ENCODE measurements at regions not wholly inside any gene's neighbourhood (a gene's known extent, or its start where the extent isn't known, plus 50 kb on each side); places are given as distances from the start of the nearest gene placed in this dataset.
"Not testable (repeated sequence)": the region's sequence is repeated elsewhere in the genome, so short reads cannot be mapped to it uniquely, and the experiment has no call there.

- Histone ChIP-seq H3K9me3 (no peaks in the 10 kb centered on the region), H3K27ac (no peak overlapping the region), H3K27me3 (no peaks in the 10 kb centered on the region), H3K4me3 (no peak overlapping the region), H3K36me3 (no peaks in the 10 kb centered on the region), H3K4me1 (no peaks in the 10 kb centered on the region)
- WGBS, 2 donors: 11 to 45% methylated on average over 5 of the region's 5 CpGs
- TF ChIP-seq POLR2AphosphoS5 (IDR thresholded peaks at IDR 0.05) (no peak), POLR2A (IDR thresholded peaks at IDR 0.05) (no peak), EP300 (IDR thresholded peaks at IDR 0.05) (no peak)
- TF ChIP-seq, protein P1, sequence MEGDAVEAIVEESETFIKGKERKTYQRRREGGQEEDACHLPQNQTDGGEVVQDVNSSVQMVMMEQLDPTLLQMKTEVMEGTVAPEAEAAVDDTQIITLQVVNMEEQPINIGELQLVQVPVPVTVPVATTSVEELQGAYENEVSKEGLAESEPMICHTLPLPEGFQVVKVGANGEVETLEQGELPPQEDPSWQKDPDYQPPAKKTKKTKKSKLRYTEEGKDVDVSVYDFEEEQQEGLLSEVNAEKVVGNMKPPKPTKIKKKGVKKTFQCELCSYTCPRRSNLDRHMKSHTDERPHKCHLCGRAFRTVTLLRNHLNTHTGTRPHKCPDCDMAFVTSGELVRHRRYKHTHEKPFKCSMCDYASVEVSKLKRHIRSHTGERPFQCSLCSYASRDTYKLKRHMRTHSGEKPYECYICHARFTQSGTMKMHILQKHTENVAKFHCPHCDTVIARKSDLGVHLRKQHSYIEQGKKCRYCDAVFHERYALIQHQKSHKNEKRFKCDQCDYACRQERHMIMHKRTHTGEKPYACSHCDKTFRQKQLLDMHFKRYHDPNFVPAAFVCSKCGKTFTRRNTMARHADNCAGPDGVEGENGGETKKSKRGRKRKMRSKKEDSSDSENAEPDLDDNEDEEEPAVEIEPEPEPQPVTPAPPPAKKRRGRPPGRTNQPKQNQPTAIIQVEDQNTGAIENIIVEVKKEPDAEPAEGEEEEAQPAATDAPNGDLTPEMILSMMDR (IDR thresholded peaks at IDR 0.05): no peak
- intact Hi-C loops (cut with DNase I): no loop called here
- DNase-seq: no peak
These were observed 111.1 kb downstream of the KLF8 start for GRCh38 chrX:56343219-56343618.

DNA sequence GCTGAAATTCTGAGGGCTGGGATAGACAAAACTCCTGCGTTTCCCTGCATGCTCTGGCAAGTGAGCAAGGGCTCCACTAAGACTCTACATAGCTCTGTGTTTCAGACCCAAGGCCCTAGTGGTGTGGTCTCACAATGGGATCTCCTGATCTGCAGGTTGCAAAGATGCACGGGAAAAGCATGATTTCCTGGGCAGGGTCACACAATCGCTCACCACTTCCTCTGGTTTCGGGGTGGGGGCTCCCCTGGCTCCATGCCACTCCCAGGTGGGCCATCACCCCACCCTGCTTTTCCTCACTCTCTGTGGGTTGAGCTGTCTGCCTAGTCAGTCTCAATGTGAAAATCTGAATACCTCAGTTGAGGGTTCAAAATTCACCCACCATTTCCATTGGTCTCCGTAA, 111.5 kb downstream of the KLF8 start:
- Histone ChIP-seq H3K27ac (no peak overlapping the region), H3K4me1 (no peaks in the 10 kb centered on the region), H3K9me3 (no peaks in the 10 kb centered on the region), H3K27me3 (no peaks in the 10 kb centered on the region), H3K4me3 (no peak overlapping the region), H3K36me3 (no peaks in the 10 kb centered on the region)
- 57 to 70% methylated on average over 5 of the region's 5 CpGs for WGBS, 2 donors
- no peak for DNase-seq
- TF ChIP-seq, protein P1 (IDR thresholded peaks at IDR 0.05): no peak
- TF ChIP-seq POLR2A (IDR thresholded peaks at IDR 0.05) (no peak), POLR2AphosphoS5 (IDR thresholded peaks at IDR 0.05) (no peak), EP300 (IDR thresholded peaks at IDR 0.05) (no peak)
- intact Hi-C loops (cut with DNase I): no loop called here

GRCh38 chrX:56358145-56358544, 126.0 kb downstream of the KLF8 start:
- H3K36me3 ChIP-seq; H3K27me3 ChIP-seq; DNase-seq; H3K4me3 ChIP-seq; H3K27ac ChIP-seq; H3K4me1 ChIP-seq; H3K9me3 ChIP-seq; intact Hi-C loops (cut with DNase I): not testable (repeated sequence)
- 64 to 73% methylated on average over 4 of the region's 4 CpGs for WGBS, 2 donors

GRCh38 chrX:56365171-56365570, 133.0 kb downstream of the KLF8 start:
- H3K4me1 ChIP-seq; H3K36me3 ChIP-seq; intact Hi-C loops (cut with DNase I); H3K27me3 ChIP-seq; H3K4me3 ChIP-seq; DNase-seq; H3K27ac ChIP-seq; H3K9me3 ChIP-seq: not testable (repeated sequence)
- 73 to 78% methylated on average over 2 of the region's 2 CpGs for WGBS, 2 donors

DNA sequence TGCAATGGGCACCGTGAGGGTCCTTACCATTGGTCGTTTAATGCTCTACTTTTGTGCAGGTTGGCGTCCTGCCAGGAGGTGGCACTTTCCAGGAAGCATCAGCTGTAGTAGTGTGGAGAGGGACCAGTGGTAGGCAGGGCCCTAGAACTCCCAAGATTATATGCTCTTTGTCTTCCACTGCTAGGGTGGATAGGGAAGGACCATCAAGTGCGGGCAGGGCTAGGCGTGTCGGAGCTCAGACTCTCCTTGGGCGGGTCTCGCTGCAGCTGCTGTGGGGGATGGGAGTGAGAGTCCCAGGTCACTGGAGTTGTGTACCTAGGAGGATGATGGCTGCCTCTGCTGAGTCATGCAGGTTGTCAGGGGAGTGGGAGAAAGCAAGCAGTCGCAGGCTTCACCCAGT, 134.7 kb downstream of the KLF8 start:
- Histone ChIP-seq H3K27me3 (no peaks in the 10 kb centered on the region), H3K4me1 (no peaks in the 10 kb centered on the region), H3K27ac (no peak overlapping the region), H3K4me3 (no peak overlapping the region), H3K9me3 (no peaks in the 10 kb centered on the region), H3K36me3 (no peaks in the 10 kb centered on the region)
- DNase-seq: peak; percentile 45
- intact Hi-C loops (cut with DNase I): no loop called here
- WGBS, 2 donors: 15 to 70% methylated on average over 9 of the region's 9 CpGs
- TF ChIP-seq, protein P1 (IDR thresholded peaks at IDR 0.05): no peak
- TF ChIP-seq POLR2A (IDR thresholded peaks at IDR 0.05) (no peak), EP300 (IDR thresholded peaks at IDR 0.05) (no peak), POLR2AphosphoS5 (IDR thresholded peaks at IDR 0.05) (no peak)

DNA sequence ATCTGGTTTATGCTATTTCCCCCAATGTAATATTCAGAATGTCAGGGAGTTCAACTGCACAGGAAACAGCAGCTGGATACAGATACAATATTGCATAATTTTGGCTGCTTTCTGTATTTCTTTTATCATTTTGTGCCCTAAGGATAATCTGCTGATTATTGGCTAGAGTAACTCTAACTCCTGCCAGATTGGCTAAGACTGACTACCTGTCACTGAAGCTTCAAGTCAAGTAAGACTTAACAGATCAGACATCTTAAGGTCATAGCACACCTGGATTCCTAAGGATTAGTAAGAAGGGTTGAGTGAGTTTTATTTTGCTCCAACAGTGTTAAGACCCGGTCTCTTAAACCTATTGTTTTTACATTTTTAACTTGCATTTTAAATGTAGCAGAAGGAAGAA, 136.8 kb downstream of the KLF8 start:
- H3K27ac ChIP-seq: no peak overlapping the region
- H3K27me3 ChIP-seq: no peaks in the 10 kb centered on the region
- no peak overlapping the region for H3K4me3 ChIP-seq
- DNase-seq: no peak
- intact Hi-C loops (cut with DNase I): no loop called here
- no peaks in the 10 kb centered on the region for H3K9me3 ChIP-seq
- TF ChIP-seq POLR2A (IDR thresholded peaks at IDR 0.05) (no peak), POLR2AphosphoS5 (IDR thresholded peaks at IDR 0.05) (no peak), EP300 (IDR thresholded peaks at IDR 0.05) (no peak)
- TF ChIP-seq, protein P1 (IDR thresholded peaks at IDR 0.05): no peak
- no peaks in the 10 kb centered on the region for H3K36me3 ChIP-seq
- 83 to 93% methylated on average over 1 of the region's 1 CpG for WGBS, 2 donors
- no peaks in the 10 kb centered on the region for H3K4me1 ChIP-seq

GRCh38 chrX:56379984-56380780, 148.0 kb downstream of the KLF8 start:
- H3K4me3 ChIP-seq; H3K27ac ChIP-seq; H3K4me1 ChIP-seq; DNase-seq; H3K9me3 ChIP-seq; H3K27me3 ChIP-seq; intact Hi-C loops (cut with DNase I); H3K36me3 ChIP-seq: not testable (repeated sequence)
- 96 to 97% methylated on average over 40 to 41 of the region's 41 CpGs for WGBS, 2 donors
